ENCODE measurements at regions not wholly inside any gene's neighbourhood (a gene's known extent, or its start where the extent isn't known, plus 50 kb on each side); places are given as distances from the start of the nearest gene placed in this dataset.
A peak's percentile ranks its signal among the peaks of the same experiment; 100 is the strongest.

DNA sequence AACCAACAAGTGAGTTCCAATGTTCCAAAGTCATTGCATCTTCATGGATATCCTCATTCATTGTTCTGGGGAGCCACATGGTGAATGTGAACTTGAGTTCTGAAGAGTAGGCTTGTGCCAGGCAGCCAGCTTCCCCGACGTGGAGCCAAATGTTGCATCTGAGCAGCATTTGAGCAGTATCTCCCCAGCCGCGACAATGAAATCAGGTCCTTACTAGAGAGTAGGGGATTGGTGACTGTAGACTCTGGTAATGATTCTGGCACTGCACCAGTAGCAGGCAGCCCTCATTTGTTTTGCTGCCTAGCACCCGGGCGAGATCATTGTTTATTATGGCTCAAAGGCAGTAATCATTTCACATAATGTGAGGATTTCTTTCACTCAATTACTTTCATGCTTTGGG is 451.4 kb upstream of the C9orf72 start:
- no peak for DNase-seq (ENCODE audit: low spot score)

DNA sequence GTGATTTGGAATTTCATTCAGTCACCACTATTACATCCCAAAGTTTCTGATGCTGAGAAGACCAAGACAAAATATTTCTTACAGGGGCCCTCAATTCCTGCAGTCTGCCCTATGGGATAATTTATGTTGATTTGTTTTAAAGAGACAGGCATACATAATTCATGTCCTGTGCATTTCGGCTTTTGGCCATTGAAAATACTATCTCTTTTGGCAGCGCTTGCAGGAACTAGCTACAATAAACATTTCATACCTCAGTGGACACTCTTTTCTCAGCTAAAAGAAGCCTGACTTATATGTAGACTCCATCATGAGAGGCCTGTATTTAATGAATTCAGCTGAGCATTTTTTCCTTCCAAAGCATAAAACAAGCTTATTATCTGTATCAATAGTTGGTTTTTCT is 451.9 kb upstream of the C9orf72 start:
- DNase-seq (ENCODE audit: low spot score) = no peak

DNA sequence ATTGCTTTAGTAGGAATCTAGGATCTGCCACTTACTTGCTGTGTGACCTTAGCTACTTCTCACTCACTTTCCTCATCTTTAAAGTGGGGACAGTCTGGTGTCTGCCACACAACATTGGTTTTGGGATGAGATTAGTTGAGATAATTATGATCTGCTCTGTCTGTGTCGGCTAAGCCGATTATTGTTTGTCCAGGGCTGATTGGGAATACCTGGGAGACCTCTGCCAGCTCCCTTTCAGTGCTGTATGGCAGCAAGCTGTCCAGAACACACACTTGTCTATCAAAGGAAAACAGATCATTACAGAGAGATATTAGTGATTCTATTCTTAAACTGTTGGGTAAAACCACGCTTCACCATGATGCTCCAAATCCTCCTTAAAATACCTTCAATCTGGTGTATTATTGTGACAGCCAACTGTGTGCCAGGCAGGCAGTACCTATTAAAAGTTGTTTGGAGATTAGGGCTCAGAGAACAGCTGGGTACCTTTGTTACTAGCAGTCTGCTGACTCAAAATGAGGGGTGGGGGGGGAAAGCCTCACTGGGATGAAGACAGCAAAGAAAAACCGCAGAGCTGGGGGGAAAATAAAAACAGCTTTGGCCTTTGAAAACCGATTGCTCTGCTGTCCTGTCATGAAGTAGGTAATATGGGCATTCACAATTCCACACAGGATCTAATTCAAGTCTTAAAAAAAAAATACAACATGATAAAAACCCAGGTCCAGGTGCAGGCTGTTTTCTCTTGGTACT is 458.4 kb upstream of the C9orf72 start:
- no peak for DNase-seq (ENCODE audit: low spot score)

DNA sequence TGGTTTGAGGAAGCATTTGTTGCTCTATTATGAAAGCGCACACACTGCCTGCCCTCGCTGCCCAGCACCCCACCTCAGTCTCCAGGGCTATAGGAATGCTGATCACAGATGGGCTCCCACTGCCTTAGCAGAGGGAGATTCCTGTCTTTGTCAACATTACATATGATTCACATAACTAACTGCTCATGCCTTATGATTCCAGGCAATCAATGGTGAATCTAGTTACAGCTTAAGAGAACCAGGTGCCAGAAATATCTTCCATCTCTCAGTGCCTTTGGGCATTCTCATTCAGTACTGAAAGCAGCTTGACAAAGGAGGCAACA is 458.9 kb upstream of the C9orf72 start:
- DNase-seq (ENCODE audit: low spot score) = no peak

DNA sequence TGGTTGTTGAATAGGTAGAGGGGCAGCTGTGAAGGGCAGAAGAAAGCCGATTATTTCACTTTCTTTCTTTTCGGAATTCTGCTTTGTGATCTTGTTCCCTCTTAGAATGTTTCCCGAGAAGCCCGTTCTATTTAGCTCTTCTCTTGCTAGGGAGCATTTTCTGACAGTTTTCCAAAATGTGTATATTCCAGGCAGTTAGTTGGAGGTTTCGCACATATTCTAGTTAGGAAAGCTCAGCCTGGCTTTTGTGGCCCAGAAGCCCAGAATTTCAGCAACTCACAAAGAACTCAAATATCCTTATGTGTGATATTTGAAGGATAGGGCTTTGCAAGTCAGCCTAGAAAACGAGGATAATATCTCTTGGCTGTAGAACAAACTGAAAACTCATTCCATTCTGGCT is 461.0 kb upstream of the C9orf72 start:
- DNase-seq (ENCODE audit: low spot score) = no peak

DNA sequence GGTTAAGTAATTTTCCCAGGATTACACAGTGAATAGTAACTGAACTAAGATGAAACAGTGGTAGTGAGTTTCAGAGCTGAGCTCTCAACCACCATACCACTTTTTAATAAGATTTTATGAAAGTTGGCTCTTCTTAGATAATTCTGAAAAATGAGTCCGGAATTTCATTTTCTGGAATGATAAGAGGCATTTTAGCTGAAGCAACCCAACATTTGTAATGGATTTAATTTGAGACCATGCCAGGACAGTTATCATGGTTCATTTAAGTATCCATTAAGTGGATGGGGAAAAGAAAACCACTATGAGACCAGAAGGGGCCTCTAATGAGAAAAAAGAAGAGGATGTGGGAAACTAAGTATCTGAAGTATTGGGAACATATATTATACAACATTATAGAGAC is 464.7 kb upstream of the C9orf72 start:
- no peak for DNase-seq (ENCODE audit: low spot score)

DNA sequence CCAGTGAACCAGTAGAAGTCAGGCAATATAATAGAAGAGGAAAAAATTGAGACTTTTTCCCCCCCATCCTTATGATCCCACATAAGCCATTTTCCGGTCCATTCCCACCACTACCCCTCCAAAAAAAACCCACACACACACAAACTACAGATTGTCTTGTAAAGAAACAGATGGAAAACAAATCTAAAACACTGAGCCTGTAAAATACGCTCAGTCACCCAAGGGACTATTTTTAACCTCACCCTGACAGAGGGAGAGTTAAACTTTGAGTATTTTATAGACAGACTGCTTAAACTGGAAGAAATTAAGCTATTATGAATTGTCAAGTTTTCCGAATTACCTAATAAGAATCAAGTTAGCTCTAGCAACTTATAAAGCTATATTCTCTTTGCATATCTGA is 471.8 kb upstream of the C9orf72 start:
- no peak for DNase-seq (ENCODE audit: low spot score)

DNA sequence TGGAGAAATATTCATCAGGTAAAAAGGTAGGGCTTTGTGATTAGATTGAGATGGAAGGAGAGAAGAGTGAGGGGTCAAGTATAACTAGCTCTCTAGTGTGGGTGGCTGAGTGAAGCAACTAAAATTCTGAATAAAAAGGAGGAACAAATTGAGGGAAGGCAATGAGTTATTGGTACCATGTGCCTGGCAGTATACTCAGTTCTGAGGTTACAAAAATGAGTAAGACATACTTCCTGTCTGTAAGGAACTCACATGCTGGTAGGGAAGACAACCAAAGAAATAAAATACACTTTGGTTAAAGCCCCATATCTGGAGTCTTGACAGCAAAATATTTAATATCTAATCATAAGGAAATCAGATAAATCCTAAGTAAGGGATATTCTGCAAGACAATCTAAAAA is 476.8 kb upstream of the C9orf72 start:
- DNase-seq (ENCODE audit: low spot score) = peak; percentile 45

DNA sequence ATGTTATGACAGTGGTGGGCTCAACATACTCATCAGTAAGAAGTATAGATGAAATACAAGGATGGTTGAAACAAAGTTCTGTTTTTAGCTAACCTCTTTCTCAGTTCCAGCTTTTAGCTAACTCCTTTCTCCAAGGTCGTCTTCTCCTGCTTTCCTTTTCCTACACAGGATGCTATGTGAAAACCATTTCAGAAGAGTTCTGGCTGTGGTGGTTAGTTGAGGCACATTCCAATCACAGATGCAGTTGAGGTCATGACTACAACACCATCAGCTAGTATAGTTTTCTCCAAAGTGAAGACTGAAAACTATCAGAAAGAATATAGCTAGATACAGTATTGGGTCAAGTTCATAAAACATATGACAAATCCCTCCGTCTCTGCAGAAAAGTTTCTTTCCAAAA is 477.7 kb upstream of the C9orf72 start:
- peak; percentile 17 for DNase-seq (ENCODE audit: low spot score)

DNA sequence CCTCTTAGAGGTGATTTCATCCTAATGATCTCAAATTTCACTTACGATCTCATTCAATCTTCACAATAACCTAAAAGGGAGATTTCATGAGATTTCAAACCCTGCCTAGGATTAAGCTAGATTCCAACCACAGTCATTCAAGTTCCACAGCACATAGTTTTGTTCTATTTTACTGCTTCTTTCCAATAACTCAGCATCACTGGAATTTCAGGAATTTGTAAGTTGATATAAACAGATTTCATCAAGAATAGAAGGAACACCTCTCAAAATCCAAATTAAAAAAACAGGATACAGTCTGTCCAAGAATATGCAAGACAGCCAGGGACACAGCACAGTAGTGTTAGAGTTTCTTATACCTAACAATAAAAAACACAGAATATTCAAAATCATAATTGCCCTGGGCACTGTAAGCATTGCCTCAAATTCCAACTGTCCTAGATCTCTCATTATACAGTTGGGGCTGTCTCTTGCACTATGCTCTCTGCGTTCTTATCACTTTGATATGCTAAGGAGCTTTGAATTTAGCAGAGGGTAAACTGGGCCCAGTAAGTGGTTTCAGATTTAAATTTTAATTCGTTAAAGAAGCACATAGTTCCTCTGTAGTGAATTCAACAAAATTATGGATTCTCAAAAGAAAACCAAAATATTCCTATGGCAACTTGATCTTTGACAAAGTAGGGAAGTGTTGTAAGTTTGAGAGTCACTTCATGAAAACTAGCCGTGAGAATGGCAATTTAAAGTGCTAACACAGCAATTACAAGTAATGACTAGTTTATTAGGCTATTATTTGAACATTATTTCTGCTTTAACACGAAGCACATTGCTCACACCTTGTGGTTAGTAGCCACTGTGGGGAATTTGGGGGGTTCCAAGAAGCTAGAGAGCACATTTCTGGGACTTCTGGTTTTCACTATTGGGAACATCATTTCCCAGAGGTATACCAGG is 478.6 kb upstream of the C9orf72 start:
- peak; percentile 41 for DNase-seq (ENCODE audit: low spot score)

DNA sequence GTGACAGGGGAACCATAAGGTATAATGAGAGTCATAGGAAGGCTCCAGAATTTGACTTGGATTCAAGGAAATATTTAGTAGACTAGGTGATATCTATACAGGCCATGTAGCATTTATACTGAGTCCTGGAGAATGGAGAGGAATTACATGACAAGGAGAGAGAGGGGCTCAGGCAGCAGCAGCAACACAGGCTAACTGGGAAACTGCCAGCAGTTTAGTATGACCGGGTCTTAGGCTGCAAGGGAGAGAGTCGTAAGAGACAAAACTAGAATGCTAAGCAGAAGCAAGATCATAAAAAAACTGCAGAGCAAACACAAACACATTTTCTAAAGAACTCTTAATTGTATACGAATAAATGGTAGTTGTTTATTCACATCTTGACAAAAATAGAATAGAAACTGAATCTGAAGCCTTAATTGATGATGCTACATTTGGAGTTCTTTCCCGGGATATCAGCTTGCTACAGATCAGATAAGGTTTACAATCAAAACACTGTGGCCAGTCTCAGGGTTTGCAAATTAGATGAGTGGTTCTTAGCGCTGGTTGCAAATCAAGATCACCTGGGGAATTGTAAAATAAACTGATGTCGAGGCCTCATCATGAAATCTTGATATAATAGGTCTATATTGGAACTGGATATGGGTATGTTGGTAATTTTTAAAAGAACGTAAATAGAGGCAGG is 480.0 kb upstream of the C9orf72 start:
- DNase-seq (ENCODE audit: low spot score) = no peak

DNA sequence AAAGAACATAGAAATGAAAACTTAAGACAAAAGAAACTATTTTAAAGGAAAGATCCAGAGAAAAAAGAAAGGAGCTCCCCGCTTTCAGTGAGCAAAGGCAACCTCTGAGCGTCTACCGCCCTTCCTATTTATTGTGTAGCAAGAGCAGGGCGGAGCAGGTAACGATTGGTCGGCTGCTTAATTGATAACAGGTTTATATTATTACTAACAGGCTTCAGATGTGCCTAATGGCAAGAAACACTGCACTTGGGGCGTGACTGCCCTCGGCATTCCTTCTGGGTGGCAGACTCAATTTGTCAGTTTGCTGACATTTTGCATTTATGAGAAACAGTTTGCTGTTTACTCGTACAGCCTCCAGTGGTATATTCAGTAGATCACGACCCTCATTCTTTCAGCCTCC is 482.7 kb upstream of the C9orf72 start:
- peak; percentile 50 for DNase-seq (ENCODE audit: low spot score)

DNA sequence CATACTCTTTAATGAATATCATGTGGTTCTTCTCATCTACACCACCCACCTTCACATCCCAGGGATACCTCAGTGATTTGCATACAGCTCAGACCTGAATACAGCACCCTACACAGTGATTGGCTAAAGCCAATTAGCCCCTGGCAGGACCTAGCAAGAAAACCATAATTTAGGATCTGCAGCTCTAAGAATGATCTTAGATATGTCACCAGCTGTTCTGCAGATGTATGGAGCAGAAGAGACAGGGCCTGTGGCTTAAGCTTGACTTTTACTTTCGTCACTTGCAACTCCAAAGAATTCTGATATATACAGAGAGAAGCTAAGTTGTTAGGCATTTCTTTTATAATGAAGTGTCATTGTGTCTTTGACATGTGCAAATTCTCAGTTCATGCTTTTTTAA is 483.2 kb upstream of the C9orf72 start:
- DNase-seq (ENCODE audit: low spot score) = no peak

DNA sequence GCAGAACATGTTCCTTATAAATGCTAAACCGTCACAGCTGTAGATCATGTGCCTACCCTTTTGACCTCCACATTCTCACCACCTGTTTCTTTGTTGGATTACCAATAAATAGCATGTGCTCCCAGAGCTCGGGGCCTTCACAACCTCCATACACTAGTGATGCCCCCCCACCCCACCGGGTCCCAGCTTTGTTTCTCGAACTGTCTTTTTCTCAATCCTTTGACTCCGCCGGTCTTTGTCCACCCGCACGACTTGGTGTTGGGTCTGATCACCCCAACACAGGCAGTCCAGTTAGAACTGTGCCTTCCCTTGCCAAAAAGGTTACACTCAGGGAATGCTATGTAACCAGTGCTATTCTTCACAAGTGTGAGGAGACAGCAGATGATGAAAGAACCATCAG is 485.9 kb upstream of the C9orf72 start:
- DNase-seq (ENCODE audit: low spot score) = no peak

DNA sequence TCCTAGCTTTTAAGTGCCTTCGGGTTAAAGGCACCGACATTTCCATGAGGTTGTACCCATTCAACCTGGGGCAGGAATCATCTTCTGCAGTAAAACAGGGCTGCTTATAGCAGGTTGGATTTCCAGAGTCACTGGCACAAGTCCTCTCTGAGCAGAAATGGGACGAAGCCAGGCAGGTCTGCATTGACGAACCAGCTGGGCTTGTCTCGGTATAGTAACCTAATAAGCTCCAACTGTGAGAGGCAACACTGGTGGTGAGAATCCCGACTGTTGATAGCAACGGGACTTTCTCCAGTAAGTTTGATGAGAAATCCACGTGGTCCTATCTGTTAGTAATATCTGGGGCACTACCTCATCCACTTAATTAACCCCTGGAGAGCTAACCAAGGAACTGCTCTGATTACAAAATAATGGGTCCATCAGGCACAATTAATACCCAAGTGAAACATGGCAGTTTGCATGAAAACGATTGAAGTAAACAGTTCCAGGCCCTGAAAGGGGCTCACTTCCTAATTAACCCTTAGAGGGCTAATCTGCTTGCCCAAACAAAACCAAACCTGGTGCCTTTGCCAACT is 491.0 kb upstream of the C9orf72 start:
- DNase-seq (ENCODE audit: low spot score) = no peak

DNA sequence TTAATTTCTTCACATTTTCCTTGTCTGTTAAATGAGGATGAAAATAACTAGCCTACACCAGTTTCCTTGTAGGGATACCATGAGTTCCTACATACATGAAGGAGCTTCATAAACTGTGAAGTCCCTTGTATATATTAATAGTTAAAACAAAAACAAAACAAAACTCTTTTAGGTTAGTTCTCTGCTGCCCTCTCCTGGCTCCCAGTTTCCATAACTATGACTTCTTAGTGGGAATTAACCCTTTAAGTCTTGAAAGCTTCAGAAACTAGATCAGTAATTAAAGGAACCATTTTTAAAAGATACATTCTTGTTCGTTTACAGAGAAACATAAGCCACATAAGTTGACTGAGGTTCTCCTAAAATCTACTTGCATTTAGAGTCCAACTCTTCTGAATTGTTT is 500.0 kb upstream of the C9orf72 start:
- DNase-seq (ENCODE audit: low spot score) = peak; percentile 24

DNA sequence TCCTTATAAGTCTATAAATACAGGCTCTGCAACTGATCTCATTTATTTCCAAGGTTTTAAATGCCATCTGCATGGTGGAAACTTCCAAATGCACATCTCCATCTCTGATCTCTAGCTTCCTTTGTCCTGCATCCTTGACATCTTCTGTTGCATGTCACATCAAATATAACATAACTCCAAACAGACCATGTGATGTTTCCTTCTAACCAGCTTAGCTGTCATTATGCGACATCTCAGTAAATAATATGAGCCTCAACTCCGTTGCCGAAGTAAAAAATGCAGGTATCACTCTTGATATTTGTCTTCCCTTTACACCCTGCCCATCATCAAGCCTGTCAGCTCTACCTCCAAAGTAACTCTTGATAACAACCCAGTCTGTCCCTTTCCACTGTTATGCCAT is 506.4 kb upstream of the C9orf72 start:
- DNase-seq (ENCODE audit: low spot score) = no peak

DNA sequence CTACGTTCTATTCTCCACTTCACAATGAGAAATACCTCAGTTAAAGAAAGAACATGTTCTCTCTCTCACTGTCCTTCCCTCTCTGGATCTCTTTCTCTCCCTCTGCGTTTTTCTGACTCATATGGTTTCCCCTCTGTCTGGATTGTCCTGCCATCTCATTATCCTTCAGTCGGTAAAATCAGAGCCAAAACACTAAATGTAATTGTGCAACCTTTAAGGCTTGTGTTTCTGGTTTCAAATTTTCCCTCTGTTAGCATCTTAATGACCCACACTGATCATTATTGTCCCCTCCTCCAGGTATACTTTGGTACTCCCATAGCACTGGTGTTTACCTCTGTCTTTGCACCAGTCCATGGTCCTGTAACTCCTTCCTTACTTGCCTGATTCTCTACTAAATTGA is 509.4 kb upstream of the C9orf72 start:
- DNase-seq (ENCODE audit: low spot score) = no peak

DNA sequence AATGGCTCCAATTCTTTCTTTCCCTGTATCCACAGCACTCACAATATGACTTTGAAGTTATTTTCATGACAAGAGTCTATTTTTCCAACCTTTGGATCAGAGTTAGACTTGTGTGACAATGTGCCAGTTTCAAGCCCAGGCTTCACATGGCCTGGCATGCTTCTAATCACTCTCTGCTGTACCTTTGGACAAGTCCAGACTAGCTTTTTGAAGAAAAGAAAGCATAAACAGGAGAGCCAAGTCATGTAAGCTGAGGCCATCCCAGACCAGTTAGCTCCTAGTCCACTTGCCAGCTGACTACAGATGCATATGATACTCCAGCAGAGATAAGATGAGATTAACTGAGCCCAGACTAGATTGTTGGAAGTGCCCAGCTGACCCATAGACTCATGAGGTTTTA is 513.6 kb upstream of the C9orf72 start:
- DNase-seq (ENCODE audit: low spot score) = no peak

DNA sequence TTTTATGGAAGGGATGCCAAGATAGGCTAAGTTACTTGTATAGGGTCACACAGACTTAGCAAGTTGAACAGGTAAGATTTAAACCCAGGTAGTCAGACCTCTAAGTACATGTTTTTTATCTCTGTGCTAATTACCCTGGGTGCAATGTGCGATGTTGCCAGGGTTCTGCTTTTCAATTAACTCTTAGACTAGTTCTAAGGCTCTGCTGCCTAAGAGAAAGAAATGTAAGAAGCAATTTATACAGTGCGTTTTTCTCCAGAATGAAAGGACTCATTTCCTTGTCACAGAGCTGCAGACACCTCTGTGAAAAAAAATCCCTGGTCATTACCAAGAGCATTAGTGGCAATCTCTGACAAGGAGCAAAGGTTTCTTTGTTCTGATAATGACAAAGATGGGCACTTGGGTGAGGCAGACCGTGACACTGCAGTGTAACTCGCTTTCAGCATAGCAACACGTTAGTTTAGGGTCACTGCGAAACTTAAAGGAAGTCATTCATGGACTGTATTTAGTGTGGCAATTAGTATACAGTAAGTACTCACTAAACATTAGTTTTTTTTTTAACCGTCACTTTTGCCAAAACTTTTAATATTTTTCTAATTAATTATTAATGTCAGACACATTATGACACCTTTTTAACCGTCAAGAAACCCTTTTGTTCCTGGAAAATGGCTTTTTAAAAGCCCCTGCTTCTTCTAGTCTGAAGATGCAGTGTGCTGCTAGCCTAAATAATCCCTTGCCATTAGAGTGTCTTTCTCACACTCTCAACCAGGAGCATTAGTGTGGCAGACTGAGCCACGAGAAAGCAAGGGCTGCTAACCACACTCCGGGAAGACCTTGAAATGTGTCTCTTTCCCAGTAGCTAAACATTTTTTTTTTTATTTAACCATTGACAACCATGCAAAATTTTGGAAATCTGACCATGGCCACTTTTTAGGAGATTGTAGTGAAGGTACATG is 520.0 kb upstream of the C9orf72 start:
- no peak for DNase-seq (ENCODE audit: low spot score)

DNA sequence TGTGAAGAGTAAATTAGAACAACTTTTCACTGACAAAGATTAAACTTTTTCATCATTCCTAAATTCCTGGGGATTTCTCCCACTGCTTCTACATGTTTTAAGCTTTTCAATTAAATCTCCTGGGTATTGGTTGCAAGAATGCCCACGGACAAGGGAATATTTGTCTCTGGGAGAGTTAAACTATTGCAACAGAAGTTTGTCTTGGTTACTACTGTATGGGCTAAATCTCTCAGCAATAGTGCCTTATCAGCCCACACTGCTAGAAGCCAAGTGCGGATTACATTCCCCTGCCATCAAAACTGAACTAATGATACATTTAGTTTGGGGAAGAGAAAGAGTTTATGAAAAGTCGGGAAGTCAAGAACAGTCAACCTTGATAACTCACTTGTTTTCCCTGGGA is 528.2 kb upstream of the C9orf72 start:
- DNase-seq (ENCODE audit: low spot score) = no peak

DNA sequence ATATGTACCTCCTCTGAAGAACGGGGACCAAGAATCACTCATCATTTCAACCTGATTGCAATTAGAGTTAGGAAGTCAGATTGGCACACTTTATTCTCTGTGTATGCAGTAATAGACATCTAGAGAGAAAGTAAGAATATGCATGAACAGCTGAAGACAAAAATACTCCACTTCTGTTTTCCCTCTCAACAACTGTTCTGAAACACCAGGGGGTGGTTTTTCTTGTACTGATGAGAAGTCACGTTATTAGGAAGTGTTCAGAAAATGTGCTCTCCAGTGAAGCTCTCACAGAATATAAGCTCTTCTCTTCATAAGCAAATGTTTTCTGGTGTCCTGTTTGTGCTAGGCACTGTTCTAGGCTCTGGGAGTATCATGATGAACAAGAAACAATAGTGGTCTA is 531.7 kb upstream of the C9orf72 start:
- no peak for DNase-seq (ENCODE audit: low spot score)

Data from AG20443 (cell line).